PC-3 (cell line): ENCODE measurements at regions not wholly inside any gene's neighbourhood (a gene's known extent, or its start where the extent isn't known, plus 50 kb on each side); places are given as distances from the start of the nearest gene placed in this dataset.
A peak's percentile ranks its signal among the peaks of the same experiment; 100 is the strongest.

ENCODE experiments used
- ATAC-seq: fragments of 200-7000 bp; cut with Tn5 transposase; 2 replicates; pipeline ENCODE4 v1.9.1; 2020; ENCODE audit warnings: mild to moderate bottlenecking, moderate library complexity
- BruUV-seq: library from RNA; stranded (reverse); fragments of 400-500 nt; replicated peaks from 2 replicates; lab custom pipeline; 2021; lab: Mats Ljungman, UMichigan
- CTCF ChIA-PET: fragments of 300-600 bp; sonication (Branson Sonifier 250); formaldehyde crosslinking; loops from one replicate; lab custom pipeline; 2022; ENCODE audit warnings: antibody characterized with exemption; lab: Charles Lee
- POLR2A ChIA-PET: fragments of 300-600 bp; sonication (Branson Sonifier 250); formaldehyde crosslinking; loops from one replicate; lab custom pipeline; 2022; ENCODE audit warnings: antibody characterized with exemption; ENCODE audit not compliant: unreplicated experiment; lab: Charles Lee
- DNase-seq: peaks from one replicate; pipeline ENCODE4 v3.0.0-alpha.2; 2015
- H2AFZ ChIP-seq: fragments of 300-600 bp; sonication (generic); 2 replicates; pipeline ENCODE4 v1.6.0; 2016; ENCODE audit warnings: antibody characterized with exemption, low read length
- H3F3A ChIP-seq: fragments of 300-600 bp; sonication (generic); one replicate; pipeline ENCODE4 v1.6.0; 2017; ENCODE audit warnings: antibody characterized with exemption, low read length, control low read depth, mild to moderate bottlenecking; ENCODE audit not compliant: unreplicated experiment
- H3K27ac ChIP-seq: fragments of 300-600 bp; sonication (generic); 2 replicates; pipeline ENCODE4 v1.5.1; 2016; ENCODE audit warnings: mild to moderate bottlenecking, low read length
- H3K27me3 ChIP-seq: fragments of 300-600 bp; sonication (generic); 2 replicates; pipeline ENCODE4 v1.6.1; 2016; ENCODE audit warnings: low read length, mixed read lengths
- H3K36me3 ChIP-seq: fragments of 300-600 bp; sonication (generic); 2 replicates; pipeline ENCODE4 v1.6.1; 2016; ENCODE audit warnings: low read depth, mixed run types, low read length, mixed read lengths
- H3K4me1 ChIP-seq: fragments of 300-600 bp; sonication (generic); 2 replicates; pipeline ENCODE4 v1.5.1; 2016; ENCODE audit warnings: low read length; ENCODE audit not compliant: insufficient read depth
- H3K4me2 ChIP-seq: fragments of 300-600 bp; sonication (generic); 2 replicates; pipeline ENCODE4 v1.6.0; 2016; ENCODE audit warnings: low read length
- H3K4me3 ChIP-seq: fragments of 300-600 bp; sonication (generic); 2 replicates; pipeline ENCODE4 v1.5.1; 2016; ENCODE audit warnings: mild to moderate bottlenecking, low read length, mixed read lengths
- H3K79me2 ChIP-seq: fragments of 300-600 bp; sonication (generic); 2 replicates; pipeline ENCODE4 v1.6.1; 2017; ENCODE audit warnings: low read length, mixed read lengths
- H3K9ac ChIP-seq: fragments of 300-600 bp; sonication (generic); 2 replicates; pipeline ENCODE4 v1.6.0; 2016; ENCODE audit warnings: mild to moderate bottlenecking, low read length
- H3K9me2 ChIP-seq: fragments of 300-600 bp; sonication (generic); replicated peaks from 2 replicates; pipeline ENCODE4 v1.6.1; 2016; ENCODE audit warnings: mixed run types, low read length, mixed read lengths
- H3K9me3 ChIP-seq: fragments of 300-600 bp; sonication (generic); 2 replicates; pipeline ENCODE4 v1.6.1; 2016; ENCODE audit warnings: low read length, mixed read lengths
- H4K20me1 ChIP-seq: fragments of 300-600 bp; sonication (generic); 2 replicates; pipeline ENCODE4 v1.6.1; 2016; ENCODE audit warnings: low read length, mixed read lengths
- CTCF ChIP-seq: fragments of 300-600 bp; sonication (generic); conservative IDR thresholded peaks from 2 replicates; pipeline ENCODE4 v1.5.1; 2017; ENCODE audit warnings: antibody characterized with exemption, low read depth, mild to moderate bottlenecking, low read length
- EZH2 ChIP-seq: fragments of 300-600 bp; sonication (generic); IDR thresholded peaks from one replicate; pipeline ENCODE4 v1.6.1; 2017; ENCODE audit warnings: antibody characterized with exemption, mild to moderate bottlenecking, low read length; ENCODE audit not compliant: unreplicated experiment
- EZH2phosphoT487 ChIP-seq: fragments of 300-600 bp; sonication (generic); IDR thresholded peaks from 2 replicates; pipeline ENCODE4 v1.6.1; 2018; ENCODE audit warnings: mild to moderate bottlenecking, antibody characterized with exemption, low read length, borderline replicate concordance
- intact Hi-C: fragments of 100-400 bp; cut with micrococcal nuclease; formaldehyde crosslinking; loops from 2 replicates; pipeline ENCODE4 v1.9.0; 2023

DNA sequence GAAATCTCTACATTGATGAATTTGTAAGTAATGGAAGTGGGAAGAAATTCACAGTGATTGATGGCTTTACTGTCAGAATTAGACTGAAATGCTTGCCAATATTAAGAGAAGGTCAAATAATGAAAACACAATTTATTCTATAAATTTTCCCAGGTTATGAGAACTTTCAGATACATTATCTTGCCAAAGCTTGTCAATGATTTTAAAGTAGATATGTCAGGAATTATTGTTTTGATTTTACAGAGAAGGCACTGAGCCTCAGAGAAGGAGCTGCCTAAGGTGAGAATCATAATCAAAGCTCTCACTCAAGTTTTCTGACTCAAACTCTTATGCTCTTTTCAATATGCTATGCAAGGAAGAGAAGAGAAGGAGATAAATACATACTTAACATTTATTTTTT is 564.0 kb upstream of the RGMB start:
- Histone ChIP-seq H3K79me2 (no peaks in the 10 kb centered on the region), H3K36me3 (no peaks in the 10 kb centered on the region), H2AFZ (no peak overlapping the region), H3K9me2 (0 out of 2 replicates have a peak, but pooled peaks cover 3% of the 10 kb centered on the region), H3K4me2 (no peak overlapping the region), H3K4me1 (peaks cover 14% of the 10 kb centered on the region), H3K9ac (no peak overlapping the region), H4K20me1 (no peaks in the 10 kb centered on the region), H3K27me3 (no peaks in the 10 kb centered on the region), H3F3A (no peaks in the 10 kb centered on the region), H3K4me3 (no peak overlapping the region), H3K9me3 (no peaks in the 10 kb centered on the region), H3K27ac (no peak overlapping the region)
- ATAC-seq (no peak), DNase-seq (no peak)
- no TSS peak for BruUV-seq
- no peak for TF ChIP-seq CTCF
- TF ChIP-seq EZH2phosphoT487: no peak
- TF ChIP-seq EZH2: no peak
- POLR2A ChIA-PET: no interaction called here
- intact Hi-C loops: no loop called here
- CTCF ChIA-PET: no interaction called here

- H3K9me3 ChIP-seq: no peaks in the 10 kb centered on the region
- 0 out of 2 replicates have a peak overlapping the region, but pooled peaks have one; percentile 5 for H3K4me3 ChIP-seq
- H3K36me3 ChIP-seq: no peaks in the 10 kb centered on the region
- TF ChIP-seq CTCF: no peak
- no peak for TF ChIP-seq EZH2phosphoT487
- no peak for TF ChIP-seq EZH2
- intact Hi-C loops: loop anchor here (1.0 to 10.0 kb wide), 3 partner anchors 100 to 130 kb away; no protein-coding TSS in a partner anchor
- 0 out of 2 replicates have a peak, but pooled peaks cover 3% of the 10 kb centered on the region for H3K9me2 ChIP-seq
- H2AFZ ChIP-seq: peak overlapping the region; percentile 10
- no TSS peak for BruUV-seq
- no peaks in the 10 kb centered on the region for H3K27me3 ChIP-seq
- ATAC-seq (peak; percentile 92), DNase-seq (peak; percentile 94)
- H3F3A ChIP-seq: no peaks in the 10 kb centered on the region
- peak overlapping the region; percentile 15; the same call in 1 of the 2 replicates for H3K9ac ChIP-seq
- ChIA-PET POLR2A (no interaction called here), CTCF (interaction anchor here (0.5 kb wide), 1 partner anchor 15 kb away, joined by 3 read pairs; no protein-coding TSS in a partner anchor)
- no peaks in the 10 kb centered on the region for H3K79me2 ChIP-seq
- peak overlapping the region; percentile 51 for H3K4me2 ChIP-seq
- peak overlapping the region; percentile 79 for H3K27ac ChIP-seq
- H3K4me1 ChIP-seq: peaks cover 22% of the 10 kb centered on the region
- no peaks in the 10 kb centered on the region for H4K20me1 ChIP-seq
These were observed 559.0 kb upstream of the RGMB start for GRCh38 chr5:98214240-98215051.

GRCh38 chr5:98217138-98217537 is 556.3 kb upstream of the RGMB start:
- no peaks in the 10 kb centered on the region for H3F3A ChIP-seq
- H3K9me3 ChIP-seq: no peaks in the 10 kb centered on the region
- DNase-seq: no peak
- no peaks in the 10 kb centered on the region for H3K27me3 ChIP-seq
- peaks cover 22% of the 10 kb centered on the region for H3K4me1 ChIP-seq
- no peak overlapping the region for H3K4me2 ChIP-seq
- no peak for ATAC-seq
- no peak overlapping the region for H3K27ac ChIP-seq
- ChIA-PET CTCF (no interaction called here), POLR2A (no interaction called here)
- no peaks in the 10 kb centered on the region for H4K20me1 ChIP-seq
- H3K9me2 ChIP-seq: 0 out of 2 replicates have a peak, but pooled peaks cover 3% of the 10 kb centered on the region
- H3K79me2 ChIP-seq: no peaks in the 10 kb centered on the region
- intact Hi-C loops: loop anchor here (10.0 kb wide), 1 partner anchor 128 kb away; no protein-coding TSS in a partner anchor
- TF ChIP-seq EZH2phosphoT487 (no peak), EZH2 (no peak), CTCF (no peak)
- H3K36me3 ChIP-seq: no peaks in the 10 kb centered on the region
- no peak overlapping the region for H3K4me3 ChIP-seq
- H2AFZ ChIP-seq: no peak overlapping the region
- no peak overlapping the region for H3K9ac ChIP-seq
- BruUV-seq: no TSS peak
